Stimulated activated CD4-positive, alpha-beta T cell treated with anti-CD3 and anti-CD28 coated beads, Interleukin-12 subunit alpha, Interleukin-12 subunit beta, amount 100 ng/mL, for 24 hours (primary cell): ENCODE measurements at regions not wholly inside any gene's neighbourhood (a gene's known extent, or its start where the extent isn't known, plus 50 kb on each side); places are given as distances from the start of the nearest gene placed in this dataset.

Experiments
- DNase-seq, 2 experiments: peaks; one replicate each; pipeline ENCODE4 v3.0.0-alpha.2; 2020; ENCODE audit warnings: low read depth in 2 of 2

DNA sequence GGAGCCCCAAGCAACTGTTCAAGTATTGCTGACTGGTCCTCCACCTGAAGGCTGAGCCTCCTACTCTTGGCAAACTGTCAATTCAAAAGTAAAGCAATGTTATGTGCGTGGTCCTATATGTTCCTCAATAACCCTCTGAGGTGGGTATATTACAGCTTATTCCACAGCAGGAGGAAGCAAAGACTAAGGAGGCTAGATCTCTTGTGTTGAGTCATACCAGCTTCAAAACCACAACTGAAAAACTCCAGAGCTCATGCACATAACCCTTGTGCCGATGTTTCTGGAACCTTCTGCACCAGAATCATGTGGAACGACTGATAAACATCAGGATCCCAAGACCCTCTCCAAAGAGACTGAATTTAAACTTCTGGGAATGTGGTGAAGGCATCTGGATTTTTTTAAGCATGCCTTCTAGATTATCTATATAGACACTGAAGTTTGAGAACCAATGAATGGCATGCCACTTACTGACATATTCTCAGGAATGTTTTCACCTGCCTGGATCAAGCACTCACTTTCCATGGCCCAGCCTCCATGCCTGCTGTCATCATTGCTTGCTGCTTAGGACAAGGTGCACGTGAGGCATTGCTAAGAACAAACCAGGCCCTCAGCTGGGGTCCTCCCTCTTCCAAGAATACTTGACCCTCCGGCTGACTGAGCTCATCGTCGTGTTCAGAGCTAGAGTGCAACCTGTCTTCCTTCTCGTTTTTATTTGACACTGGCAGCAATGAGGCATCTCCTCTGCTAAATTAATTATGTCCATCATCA lies 194.7 kb downstream of the BCL11B start:
- DNase-seq, result no peak

DNA sequence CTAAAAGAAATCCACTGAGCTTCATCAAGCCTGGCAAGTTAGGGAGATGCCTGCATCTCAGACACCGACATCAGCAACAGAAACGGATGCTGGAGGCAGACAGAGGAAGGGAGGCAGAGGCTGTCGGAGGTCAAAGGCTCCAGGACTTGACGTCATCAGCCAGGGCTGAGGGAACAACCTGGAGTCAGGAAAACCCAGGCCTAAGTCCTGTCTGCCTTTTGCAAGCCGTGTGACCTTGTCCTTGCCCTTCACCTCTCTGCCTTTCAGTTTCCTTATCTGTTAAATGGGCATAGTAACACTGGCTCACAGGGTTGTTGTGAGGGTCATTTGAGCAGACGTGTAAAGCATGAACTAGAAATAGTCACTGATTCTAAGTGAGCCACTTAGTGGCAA lies 194.2 kb downstream of the BCL11B start:
- DNase-seq, result no peak

DNA sequence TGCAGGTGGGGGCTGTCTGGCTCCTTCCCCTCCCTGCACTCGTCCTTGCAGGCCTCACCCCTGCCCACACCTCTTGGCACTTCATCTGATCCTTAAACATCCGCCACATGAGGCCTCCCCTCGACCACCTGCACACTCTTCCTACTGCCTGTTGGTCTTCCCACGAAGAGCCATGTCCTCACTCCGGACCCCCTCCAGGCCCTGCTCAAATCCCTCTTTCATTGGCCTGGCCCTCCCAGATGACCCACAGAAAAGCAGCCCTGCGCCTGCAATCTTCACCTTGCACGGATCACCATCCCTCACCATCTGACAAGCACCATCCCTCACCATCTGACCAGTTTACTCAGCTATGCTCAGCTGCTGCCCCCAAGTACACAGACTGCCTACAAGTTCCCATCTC lies 193.6 kb downstream of the BCL11B start:
- DNase-seq, result no peak

DNA sequence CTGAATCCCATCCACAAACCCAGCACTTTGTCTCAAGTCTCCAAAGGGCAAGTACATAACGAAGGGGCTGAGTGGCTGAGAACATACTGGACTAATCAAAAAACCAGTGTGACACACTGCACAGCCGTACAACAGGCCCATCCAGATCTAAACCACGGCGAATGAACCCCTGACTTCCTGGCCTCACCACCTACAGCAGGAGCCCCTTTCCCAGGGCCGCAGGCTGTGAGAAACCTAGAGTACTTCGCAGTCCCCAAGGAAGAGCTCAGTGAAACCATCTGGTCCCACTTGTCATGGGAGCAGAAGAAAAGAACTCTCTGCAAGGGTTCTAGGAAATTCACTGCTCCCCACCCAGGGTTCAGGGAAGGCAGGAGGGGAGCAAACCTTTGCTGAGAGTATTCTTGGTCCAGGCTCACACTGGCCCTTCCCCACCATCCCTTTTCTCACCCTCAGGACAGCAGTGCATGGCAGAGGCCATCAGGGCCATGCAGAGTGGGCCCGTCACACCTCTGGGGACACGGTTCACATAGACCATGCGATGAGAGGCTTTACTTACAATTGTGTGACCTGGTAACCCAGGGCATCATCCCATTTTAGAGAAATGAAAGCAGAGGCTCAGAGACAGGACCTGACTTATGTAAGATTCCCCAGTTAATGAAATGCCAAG lies 192.8 kb downstream of the BCL11B start:
- no peak for DNase-seq

DNA sequence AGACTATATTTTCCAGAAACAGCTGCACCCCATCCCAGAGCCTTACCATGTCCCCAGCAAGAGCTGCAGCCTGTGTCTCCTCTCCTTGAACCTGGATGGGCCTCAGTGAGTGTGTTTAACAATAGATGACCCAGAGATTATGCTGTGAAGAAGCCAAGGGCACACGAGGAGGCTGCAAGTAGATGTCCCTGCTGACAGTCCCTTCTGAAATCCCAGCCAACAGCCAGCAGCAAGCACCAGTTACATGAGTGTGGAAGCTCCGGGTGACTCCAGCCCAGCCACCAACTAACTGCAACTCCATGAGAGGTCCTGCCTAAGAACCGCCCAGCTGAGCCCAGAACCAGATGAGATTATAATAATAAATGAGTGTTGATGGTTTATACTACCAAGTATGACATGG lies 191.7 kb downstream of the BCL11B start:
- DNase-seq, result no peak

DNA sequence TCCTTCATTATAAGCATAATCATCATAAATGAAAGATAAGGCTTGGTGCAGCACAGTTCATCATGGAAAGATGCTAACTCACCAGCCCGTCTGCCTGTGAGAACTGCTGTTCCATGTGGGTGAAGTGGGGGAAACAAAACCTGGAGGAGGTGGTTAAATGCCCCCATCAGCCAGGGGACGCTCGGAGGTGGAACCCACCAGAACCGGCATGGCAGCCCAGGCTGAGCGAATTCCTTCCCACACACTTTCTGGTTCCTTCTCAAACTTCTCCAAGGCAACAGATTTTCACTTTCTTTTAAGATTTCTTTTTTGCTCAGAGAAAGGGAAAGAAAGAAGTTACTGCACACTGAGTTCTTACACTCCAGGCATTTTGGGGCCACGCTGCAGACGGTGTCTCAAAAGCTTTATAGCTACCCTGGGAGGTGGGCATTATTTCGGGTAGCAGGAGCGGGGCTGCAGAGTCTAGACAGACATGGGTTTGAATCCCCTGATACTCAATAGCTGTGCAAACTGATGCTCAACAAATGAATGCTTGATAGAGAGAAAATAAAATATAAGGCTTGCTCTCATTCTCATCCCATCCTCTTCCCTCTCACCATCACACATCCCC lies 190.7 kb downstream of the BCL11B start:
- DNase-seq, result no peak

DNA sequence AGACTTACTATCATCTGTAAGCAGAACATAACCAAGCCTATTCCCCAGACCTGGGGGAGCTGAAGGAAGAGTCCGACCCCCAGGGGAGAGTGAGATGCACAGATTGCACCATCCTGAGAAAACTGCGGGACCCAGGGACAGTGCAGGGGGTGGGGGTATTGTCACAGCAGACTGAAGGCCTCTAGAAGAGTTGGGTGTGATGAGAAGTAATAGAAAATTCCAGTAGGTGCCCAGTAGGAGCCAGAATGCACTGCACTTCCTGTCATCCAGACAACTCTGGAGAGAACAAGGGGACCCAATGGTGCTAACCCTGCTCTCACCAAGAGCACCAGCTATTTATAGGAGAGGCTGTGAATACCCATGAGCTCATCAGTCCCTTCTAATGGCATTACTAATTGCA lies 190.1 kb downstream of the BCL11B start:
- DNase-seq, result no peak

DNA sequence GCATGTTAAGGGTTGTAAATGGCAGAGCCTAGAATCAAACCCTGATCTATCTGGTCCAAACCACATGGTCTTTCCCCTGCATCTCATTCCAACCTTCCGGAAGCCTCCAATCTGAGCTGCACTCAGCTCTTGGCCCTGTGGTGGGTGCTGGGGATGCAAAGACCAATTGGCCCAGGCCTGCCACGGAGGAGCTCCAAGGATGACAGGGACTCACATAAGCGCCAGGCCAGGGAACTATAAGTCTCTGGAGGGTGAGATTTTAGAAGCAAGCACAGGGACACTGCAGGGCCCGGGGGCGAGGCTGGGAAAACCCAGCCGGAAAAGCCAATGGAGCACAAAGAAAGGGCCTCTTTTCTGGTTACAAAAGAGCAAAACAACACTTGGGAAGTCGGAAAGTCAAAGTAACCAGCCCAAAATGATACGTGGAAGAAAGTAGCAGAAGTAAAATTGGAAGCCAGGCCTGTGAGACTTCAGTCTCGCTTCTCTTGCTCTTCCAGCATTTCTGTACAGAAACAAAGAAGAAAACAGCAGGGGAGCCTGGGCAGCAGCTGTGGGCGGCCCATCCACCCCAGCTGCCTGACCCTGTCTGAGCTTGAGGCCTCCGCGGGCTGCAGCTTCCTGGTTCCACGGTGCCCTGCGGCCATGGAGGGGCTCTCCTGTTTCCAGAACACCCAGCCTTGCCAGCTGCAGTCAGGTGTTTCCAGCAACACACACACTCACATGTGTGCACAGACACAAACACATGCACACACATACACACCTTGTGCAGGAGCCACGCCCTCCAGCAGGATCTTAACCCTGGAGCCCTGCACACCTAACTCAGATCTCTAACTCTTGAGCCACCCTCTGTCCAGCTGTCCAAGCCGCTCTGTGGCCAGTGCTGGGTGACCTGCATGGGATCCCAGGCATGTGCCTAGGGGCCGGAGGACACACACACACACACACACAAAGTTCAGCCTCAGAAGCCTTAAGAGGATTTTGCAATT lies 178.2 kb downstream of the BCL11B start:
- no peak for DNase-seq

DNA sequence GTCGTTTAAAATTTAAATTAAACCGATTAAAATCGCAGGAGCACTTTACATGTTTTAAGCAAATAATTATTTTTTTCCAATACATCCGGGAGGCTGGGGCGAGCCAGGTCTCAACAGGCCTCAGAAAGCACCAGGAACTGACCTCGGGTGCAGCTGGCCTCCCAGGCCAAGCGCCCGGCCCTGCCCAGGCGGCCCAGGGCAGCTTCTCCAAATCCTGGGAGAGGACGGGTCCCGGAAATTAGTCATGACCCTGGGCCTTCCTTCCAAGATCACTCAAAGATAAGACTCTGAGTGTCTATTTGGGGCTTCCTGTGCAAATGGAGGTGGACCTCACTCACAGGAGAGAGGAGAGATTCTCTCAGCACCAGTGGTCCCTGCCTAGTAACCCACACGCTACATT lies 177.1 kb downstream of the BCL11B start:
- DNase-seq, result no peak

DNA sequence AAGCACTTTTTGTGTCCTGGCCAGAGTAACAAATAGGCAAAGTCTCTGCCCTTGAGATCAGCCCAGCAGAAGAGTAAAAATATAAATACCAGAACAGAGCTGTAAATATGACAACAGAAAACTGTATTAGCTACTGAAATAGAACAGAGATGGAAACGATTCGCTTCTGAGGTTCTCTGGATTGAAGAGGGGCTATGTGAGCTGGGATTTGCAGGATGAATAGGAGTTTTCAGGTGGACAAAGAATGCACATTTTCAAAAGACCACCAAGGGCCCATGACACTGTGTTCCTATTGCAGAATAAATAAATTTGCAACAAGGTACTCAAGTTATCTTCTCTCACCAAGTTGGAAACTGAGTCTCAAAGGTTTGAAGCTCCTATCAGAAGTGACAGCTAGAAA lies 176.6 kb downstream of the BCL11B start:
- DNase-seq, result no peak

DNA sequence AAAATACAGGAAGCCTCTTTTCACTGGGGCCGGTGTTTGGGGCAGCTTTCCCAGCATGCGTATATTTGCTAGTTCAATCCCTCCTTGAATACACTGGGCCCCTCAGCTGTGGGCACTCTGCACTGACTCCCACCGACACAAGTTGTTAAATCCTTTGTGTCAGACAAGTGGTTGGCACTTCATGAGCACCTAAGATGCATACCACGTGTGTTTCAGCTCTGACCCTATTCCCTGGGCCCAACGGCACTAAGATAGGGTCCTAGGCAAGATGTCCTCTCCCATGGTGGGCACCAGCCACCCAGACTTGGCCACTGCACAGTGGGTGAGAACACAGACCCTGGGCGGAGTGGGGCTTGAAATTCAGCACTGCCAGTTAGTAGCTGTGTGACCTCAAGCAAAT lies 173.8 kb downstream of the BCL11B start:
- DNase-seq, result no peak

DNA sequence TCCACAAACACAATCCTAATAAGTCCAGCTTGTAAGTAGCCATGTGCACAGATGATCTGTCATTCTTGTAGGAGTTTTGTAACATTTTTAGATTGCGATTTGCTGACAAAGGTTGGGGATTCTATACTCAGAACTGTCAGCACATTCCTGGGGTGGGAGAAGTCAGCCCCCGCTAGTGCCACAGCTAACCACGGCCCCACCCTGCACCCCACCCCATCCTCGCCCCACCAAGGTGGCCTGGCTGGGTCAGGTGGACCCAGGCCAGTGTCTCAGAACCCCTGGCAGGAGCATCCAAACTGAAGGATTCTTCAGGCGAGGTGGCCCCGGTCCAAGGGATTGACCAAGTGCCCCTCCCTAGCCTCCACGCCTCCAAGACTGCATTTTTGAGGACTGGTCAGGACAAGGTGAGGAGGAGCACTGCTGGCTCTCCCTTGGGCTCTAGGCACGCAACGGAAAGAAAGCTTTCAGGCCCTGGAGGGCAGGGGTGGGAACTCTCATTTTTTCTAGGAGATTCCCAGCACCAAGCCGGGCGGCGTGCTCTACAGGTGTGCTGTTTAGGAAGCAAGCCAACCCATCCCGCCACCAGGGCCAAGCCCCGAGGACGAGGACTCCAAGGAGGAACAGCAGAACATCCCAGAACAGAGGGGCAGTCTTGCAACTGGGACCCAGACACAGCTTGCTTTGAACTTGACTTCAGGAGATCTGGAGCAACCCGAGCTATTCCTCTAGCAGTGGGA lies 172.8 kb downstream of the BCL11B start:
- DNase-seq, result no peak

DNA sequence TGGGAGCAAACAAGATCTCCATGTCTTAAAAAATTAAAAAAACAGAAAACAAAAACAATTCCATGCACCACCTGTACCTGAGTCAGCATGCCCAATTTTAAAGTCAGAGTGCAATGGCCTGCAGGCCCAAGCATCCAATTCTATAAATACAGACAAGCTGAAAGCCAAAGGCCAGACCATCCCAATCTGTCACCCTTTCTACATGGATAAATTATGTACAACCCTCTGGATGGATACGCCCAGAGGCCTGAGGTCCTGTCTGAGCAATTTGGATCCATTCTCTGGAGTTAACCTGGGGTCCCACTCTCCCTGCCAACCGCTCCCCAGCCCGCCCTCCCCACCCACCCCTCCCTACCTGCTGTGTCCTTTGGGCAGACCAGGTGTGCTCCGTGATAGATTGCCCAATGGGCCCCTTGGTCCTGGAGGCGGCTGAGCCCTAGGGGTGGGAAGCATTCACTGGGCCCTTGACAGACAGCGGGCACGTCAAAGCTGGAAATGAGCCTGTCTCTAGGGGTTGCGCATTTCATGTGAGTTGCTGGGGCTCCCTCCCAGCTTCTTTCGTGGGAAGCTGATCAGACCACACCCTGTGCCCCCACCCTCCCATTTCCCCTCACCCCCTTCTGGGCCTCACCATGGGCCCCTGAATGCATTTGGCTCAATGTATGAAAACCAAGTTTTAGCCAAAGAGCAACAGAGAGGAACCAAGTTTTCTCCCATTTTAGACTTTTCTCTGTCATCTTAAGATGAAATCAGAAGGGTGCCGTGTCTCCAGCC lies 171.3 kb downstream of the BCL11B start:
- DNase-seq, result no peak

DNA sequence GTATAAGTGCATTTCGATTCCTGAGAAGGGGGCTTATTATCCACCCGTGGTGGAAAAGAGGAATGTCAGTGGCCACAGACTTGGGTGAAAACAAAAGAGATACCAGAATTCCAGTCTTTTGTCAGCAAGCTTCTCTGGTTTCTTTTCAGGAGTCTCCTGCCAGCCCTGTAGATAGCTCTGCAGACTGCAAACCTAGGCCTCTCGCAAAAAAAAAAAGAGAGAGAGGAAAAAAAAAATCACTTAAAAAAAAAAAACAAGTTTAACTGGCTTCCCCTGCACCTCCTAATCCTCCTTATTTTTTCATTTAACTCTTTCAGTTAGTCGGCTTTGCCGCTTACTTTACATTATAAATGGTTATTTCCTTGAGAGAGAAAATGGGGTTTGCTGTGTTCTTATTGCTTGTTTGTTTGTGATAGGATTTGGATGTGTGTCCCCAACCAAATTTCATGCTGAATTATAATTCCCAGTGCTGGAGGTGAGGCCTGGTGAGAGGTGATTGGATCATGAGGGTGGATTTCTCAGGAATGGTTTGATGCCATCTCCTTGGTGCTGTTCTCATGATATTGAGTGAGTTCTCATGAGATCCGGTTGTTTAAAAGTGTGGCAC lies 170.0 kb downstream of the BCL11B start:
- DNase-seq, result no peak

DNA sequence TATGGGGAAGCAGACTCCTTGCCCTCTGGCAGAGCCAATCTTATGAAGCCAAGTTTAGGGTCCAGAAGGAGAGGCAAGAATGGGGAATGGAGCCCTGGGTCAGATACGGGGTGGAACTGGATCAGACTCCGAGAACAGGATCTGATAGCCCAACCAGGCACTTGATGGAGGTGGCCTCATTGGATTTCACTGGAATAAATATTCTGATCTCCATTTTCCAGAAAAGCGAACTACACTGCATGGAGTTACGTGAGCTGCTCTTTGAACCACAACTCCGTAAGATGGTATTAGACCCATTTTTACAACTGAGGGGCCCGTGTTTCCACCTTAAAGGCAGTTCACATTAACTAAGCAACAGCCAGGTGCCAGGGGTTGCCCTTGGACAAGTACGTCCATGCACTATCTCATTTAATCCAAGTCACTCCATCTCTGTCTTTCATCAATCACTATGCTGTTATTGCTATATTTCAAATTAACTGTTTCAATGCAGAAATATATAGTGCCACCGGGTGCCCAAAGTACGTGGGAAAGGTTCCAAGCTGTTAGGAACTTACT lies 155.2 kb downstream of the BCL11B start:
- DNase-seq, result no peak

DNA sequence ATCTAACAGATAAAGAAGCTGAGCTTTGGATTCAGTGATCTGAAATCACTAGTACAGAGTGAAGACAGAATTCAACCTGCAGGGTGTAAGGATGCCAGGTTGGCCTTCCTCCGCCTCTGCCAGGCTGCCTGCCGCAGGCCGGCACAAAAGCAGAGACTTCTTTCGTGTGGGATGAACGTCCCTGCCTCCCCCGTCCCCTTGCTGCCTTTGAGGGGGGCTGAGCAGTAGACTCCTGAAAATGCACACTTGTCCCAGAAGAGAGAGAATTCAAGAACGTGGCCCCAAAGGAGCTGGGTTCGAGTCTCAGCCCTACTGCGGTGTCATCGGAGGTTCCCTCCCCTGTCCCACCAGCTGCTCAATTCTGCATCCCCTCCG lies 154.3 kb downstream of the BCL11B start:
- no peak for DNase-seq

DNA sequence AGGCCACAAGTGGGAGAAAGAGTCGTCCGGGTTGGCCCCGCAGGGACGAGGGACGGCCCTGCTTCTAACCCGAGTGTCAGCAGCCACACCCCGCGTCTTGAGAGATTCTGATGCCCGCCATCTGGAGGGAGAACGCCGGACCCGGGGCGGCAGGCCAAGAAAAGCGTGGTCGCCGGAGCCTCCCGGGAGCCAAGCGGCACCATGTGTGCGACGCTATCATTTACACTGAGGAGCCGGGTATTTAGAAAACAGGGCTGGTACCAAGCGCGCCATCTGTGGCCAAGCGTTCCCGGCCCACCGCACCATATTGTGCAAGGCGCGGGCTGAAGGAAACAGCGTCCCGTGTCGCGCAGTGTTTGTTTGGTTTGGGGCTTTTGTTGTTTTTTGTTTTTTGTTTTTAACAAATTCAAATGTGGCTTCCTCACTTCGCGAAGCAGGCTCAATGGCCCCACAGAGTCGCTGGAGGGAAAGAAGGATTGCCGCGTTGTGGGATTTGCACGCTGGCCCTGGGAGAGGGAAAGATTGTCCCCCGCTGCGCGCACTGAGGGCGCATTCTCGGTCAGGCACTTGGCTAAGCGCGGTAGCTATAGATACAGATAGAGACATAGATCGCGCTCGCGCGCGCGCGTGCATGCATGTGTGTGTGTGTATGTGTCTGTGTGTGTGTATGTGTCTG lies 153.8 kb downstream of the BCL11B start:
- no peak for DNase-seq

DNA sequence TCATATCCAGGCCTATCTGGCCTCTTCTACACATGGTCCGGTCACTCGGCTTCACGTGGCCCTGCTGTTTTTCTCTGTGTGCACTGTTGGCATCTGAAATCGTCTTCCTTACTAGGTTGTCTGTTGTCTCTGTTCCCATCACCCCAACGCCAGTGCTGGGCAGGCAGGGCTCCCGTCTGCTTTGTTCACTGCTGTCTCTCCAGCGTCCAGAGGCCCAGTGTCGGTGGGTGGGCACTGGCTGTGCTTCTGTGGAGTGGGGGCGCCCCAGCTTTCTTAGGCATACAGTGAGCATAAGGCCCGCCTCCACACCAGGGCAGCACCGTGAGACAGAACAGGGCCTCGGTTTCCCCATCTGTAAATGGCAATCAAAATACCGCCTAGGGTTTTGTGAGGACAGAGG lies 153.1 kb downstream of the BCL11B start:
- DNase-seq, result no peak
